ENCODE measurements at regions not wholly inside any gene's neighbourhood (a gene's known extent, or its start where the extent isn't known, plus 50 kb on each side); places are given as distances from the start of the nearest gene placed in this dataset.

DNA sequence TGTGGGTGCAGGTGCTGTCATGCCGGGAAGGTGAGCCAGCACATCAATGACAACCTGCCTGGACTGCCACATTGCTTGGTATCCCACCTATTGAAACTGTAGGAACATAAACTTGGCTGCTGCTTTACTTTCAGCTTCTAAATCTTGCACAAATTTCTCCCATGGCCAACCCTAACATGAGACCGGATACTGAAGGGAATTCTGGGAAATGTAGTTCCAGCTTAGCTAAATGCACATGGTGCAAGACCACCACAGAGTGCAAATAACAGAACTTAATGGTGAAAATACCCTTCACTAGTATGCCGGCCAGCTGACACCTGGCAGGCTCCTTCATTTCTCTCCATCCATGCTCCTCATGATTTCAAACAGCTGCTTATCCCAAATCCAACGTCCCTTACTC, 247.4 kb downstream of the ARRDC4 start:
- no TSS peak for BruUV-seq (replicated peaks)
- CTCF ChIA-PET: no interaction called here
- intact Hi-C loops (cut with micrococcal nuclease): no loop called here
- Mint-ChIP-seq H3K4me3 (ENCODE audit: unreplicated experiment) (no peak overlapping the region), H3K27me3 (ENCODE audit: insufficient read depth, unreplicated experiment) (no peaks in the 10 kb centered on the region), H3K36me3 (ENCODE audit: insufficient read depth, unreplicated experiment) (no peaks in the 10 kb centered on the region), H3K27ac (ENCODE audit: low read depth, unreplicated experiment) (no peak overlapping the region), H3K9me3 (ENCODE audit: unreplicated experiment) (no peaks in the 10 kb centered on the region), H3K4me1 (ENCODE audit: insufficient read depth, unreplicated experiment) (no peaks in the 10 kb centered on the region)
- TF ChIP-seq, protein P1, sequence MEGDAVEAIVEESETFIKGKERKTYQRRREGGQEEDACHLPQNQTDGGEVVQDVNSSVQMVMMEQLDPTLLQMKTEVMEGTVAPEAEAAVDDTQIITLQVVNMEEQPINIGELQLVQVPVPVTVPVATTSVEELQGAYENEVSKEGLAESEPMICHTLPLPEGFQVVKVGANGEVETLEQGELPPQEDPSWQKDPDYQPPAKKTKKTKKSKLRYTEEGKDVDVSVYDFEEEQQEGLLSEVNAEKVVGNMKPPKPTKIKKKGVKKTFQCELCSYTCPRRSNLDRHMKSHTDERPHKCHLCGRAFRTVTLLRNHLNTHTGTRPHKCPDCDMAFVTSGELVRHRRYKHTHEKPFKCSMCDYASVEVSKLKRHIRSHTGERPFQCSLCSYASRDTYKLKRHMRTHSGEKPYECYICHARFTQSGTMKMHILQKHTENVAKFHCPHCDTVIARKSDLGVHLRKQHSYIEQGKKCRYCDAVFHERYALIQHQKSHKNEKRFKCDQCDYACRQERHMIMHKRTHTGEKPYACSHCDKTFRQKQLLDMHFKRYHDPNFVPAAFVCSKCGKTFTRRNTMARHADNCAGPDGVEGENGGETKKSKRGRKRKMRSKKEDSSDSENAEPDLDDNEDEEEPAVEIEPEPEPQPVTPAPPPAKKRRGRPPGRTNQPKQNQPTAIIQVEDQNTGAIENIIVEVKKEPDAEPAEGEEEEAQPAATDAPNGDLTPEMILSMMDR (IDR thresholded peaks at IDR 0.05; ENCODE audit: unreplicated experiment): no peak
- DNase-seq (ENCODE audit: unreplicated experiment): no peak
- POLR2A ChIA-PET: no interaction called here

DNA sequence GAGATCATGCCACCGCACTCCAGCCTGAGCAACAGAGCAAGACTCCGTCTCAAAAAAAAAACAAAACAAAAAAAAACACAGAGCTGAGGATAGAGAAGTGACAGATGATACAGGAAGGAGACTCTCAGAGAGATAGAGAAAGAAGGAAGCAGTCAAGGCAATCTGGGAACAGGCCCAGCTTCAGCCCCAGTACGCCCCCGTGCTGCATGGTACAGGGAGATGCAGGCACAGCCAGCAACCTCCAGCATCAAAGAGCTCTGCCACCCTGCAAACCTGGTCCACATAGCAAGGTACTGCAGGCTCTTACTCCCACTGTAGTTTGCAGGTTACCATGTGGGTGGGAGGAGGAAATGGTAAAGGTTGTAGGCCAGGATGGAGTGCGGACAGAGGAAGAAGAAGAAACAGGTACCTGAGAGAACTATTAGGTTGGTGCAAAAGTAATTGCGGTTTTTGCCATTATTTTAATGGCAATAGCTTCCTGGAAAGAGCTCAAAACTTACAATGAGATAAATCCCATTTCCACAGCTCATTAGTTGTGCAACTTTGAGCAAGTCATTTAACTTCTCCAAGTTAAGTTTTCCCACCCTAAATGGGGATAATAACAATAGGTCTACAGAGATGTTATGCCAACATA, 253.0 kb downstream of the ARRDC4 start:
- BruUV-seq (replicated peaks): no TSS peak
- ChIA-PET POLR2A (no interaction called here), CTCF (interaction anchor here (0.7 to 0.8 kb wide), 2 partner anchors 47 to 207 kb away, joined by 3 to 4 read pairs; no protein-coding TSS in a partner anchor)
- TF ChIP-seq, protein P1 (IDR thresholded peaks at IDR 0.05; ENCODE audit: unreplicated experiment): no peak
- Mint-ChIP-seq H3K27ac (ENCODE audit: low read depth, unreplicated experiment) (no peak overlapping the region), H3K4me1 (ENCODE audit: insufficient read depth, unreplicated experiment) (no peaks in the 10 kb centered on the region), H3K4me3 (ENCODE audit: unreplicated experiment) (no peak overlapping the region), H3K27me3 (ENCODE audit: insufficient read depth, unreplicated experiment) (no peaks in the 10 kb centered on the region), H3K36me3 (ENCODE audit: insufficient read depth, unreplicated experiment) (no peaks in the 10 kb centered on the region), H3K9me3 (ENCODE audit: unreplicated experiment) (peaks cover under 1% of the 10 kb centered on the region)
- intact Hi-C loops (cut with micrococcal nuclease): no loop called here
- DNase-seq (ENCODE audit: unreplicated experiment): no peak

DNA sequence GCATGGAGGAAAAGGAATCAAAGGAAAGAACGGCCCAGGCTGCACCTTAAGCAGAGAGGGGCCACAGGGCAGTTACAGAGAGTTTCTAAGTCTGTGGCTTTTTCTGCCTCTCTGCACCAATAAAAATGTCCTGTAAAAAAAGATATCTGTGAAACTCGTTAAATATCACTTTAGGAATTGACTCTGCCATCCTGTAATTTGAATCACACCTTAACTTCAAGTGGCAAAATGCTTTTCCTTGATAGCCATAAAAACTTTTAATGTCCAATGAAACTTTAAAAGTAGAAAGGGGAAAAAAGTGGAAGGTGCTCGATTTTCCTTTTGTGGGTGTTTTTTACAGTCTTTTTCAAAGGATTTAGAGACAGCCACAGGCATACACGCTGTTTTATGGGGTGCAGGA, 255.7 kb downstream of the ARRDC4 start:
- H3K9me3 Mint-ChIP-seq (ENCODE audit: unreplicated experiment): peaks cover 7% of the 10 kb centered on the region
- ChIA-PET POLR2A (no interaction called here), CTCF (no interaction called here)
- DNase-seq (ENCODE audit: unreplicated experiment): no peak
- TF ChIP-seq, protein P1 (IDR thresholded peaks at IDR 0.05; ENCODE audit: unreplicated experiment): no peak
- intact Hi-C loops (cut with micrococcal nuclease): no loop called here
- BruUV-seq (replicated peaks): no TSS peak
- H3K27ac Mint-ChIP-seq (ENCODE audit: low read depth, unreplicated experiment): no peak overlapping the region
- no peaks in the 10 kb centered on the region for H3K27me3 Mint-ChIP-seq (ENCODE audit: insufficient read depth, unreplicated experiment)
- H3K36me3 Mint-ChIP-seq (ENCODE audit: insufficient read depth, unreplicated experiment): no peaks in the 10 kb centered on the region
- H3K4me1 Mint-ChIP-seq (ENCODE audit: insufficient read depth, unreplicated experiment): no peaks in the 10 kb centered on the region
- H3K4me3 Mint-ChIP-seq (ENCODE audit: unreplicated experiment): no peak overlapping the region

DNA sequence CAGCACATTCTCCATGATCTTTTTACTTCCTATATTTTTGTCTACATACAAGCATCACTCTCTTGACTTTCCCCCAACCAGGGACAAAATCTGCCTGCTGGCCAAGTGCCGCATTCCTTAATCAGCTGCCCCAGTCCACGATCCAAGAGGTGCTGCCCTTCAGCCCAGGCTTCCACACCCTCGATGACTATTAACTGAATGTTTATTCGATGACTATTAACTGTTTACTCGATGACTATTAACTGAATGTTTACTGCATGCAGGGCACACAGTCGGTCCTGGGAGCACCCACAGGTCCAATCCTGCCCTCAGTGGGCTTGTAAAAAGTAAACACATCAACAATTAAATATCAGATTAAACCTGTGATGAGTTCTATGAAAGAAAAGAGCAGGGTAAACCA, 256.9 kb downstream of the ARRDC4 start:
- Mint-ChIP-seq H3K4me1 (ENCODE audit: insufficient read depth, unreplicated experiment) (no peaks in the 10 kb centered on the region), H3K27me3 (ENCODE audit: insufficient read depth, unreplicated experiment) (no peaks in the 10 kb centered on the region), H3K27ac (ENCODE audit: low read depth, unreplicated experiment) (no peak overlapping the region), H3K4me3 (ENCODE audit: unreplicated experiment) (no peak overlapping the region), H3K9me3 (ENCODE audit: unreplicated experiment) (peaks cover 7% of the 10 kb centered on the region), H3K36me3 (ENCODE audit: insufficient read depth, unreplicated experiment) (no peaks in the 10 kb centered on the region)
- TF ChIP-seq, protein P1 (IDR thresholded peaks at IDR 0.05; ENCODE audit: unreplicated experiment): no peak
- POLR2A ChIA-PET: no interaction called here
- no TSS peak for BruUV-seq (replicated peaks)
- no peak for DNase-seq (ENCODE audit: unreplicated experiment)
- intact Hi-C loops (cut with micrococcal nuclease): no loop called here
- CTCF ChIA-PET: interaction anchor here (0.7 kb wide), 1 partner anchor 39 kb away, joined by 4 read pairs; no protein-coding TSS in a partner anchor
